ENCODE measurements at regions not wholly inside any gene's neighbourhood (a gene's known extent, or its start where the extent isn't known, plus 50 kb on each side); places are given as distances from the start of the nearest gene placed in this dataset.

DNA sequence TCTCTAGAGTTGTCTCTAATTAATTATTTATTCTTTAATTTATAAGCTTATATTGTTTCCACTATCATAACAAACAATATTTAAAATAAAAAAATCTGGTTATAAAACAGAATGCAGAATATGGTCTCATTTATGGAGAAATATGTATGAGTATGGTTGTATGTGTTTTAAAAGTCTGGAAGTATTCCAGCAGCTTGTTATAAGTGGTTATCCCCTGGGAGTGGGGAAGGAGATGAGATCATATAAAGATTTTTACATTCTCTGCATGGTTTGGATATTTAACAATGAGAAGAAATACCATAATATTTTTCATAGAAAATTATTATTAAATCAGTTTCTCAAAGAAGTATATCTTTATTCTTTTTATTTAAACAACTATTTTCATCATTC, 135.4 kb upstream of the MB21D2 start:
- TF ChIP-seq FOXP2 (optimal IDR thresholded peaks at IDR 0.05; ENCODE audit: borderline replicate concordance, extremely low read depth, extremely low read length, insufficient read depth): no peak
- TF ChIP-seq, protein P1, sequence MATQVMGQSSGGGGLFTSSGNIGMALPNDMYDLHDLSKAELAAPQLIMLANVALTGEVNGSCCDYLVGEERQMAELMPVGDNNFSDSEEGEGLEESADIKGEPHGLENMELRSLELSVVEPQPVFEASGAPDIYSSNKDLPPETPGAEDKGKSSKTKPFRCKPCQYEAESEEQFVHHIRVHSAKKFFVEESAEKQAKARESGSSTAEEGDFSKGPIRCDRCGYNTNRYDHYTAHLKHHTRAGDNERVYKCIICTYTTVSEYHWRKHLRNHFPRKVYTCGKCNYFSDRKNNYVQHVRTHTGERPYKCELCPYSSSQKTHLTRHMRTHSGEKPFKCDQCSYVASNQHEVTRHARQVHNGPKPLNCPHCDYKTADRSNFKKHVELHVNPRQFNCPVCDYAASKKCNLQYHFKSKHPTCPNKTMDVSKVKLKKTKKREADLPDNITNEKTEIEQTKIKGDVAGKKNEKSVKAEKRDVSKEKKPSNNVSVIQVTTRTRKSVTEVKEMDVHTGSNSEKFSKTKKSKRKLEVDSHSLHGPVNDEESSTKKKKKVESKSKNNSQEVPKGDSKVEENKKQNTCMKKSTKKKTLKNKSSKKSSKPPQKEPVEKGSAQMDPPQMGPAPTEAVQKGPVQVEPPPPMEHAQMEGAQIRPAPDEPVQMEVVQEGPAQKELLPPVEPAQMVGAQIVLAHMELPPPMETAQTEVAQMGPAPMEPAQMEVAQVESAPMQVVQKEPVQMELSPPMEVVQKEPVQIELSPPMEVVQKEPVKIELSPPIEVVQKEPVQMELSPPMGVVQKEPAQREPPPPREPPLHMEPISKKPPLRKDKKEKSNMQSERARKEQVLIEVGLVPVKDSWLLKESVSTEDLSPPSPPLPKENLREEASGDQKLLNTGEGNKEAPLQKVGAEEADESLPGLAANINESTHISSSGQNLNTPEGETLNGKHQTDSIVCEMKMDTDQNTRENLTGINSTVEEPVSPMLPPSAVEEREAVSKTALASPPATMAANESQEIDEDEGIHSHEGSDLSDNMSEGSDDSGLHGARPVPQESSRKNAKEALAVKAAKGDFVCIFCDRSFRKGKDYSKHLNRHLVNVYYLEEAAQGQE (IDR thresholded peaks at IDR 0.05; ENCODE audit: insufficient read depth in 1 of 2, low read depth in 2 of 2, low read length in 2 of 2): no peak
- no peak for TF ChIP-seq POLR2AphosphoS5 (IDR thresholded peaks at IDR 0.05; ENCODE audit: low read depth, low read length)
- no peak for TF ChIP-seq SIN3A (IDR thresholded peaks at IDR 0.05; ENCODE audit: borderline replicate concordance, insufficient read depth, low read length)
- TF ChIP-seq TAF1 (IDR thresholded peaks at IDR 0.05; ENCODE audit: borderline replicate concordance, insufficient read depth, low read length): no peak

DNA sequence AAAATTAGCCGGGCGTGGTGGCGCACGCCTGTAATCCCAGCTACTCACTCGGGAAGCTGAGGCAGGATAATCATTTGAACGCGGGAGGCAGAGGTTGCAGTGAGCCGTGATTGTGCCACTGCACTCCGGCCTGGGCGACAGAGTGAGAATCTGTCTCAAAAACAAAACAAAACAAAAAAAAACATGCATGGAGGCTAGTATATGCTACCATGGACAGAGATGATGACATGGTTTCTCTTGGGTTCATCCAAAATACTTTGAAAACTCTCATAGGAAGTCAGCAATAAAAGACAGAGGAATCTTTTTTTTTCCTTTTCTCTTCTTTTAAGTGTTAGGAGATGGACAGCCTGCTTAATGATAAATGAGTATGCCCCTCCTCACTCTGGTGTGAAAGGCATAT, 137.7 kb upstream of the MB21D2 start:
- no peak for TF ChIP-seq TAF1 (IDR thresholded peaks at IDR 0.05; ENCODE audit: borderline replicate concordance, insufficient read depth, low read length)
- TF ChIP-seq, protein P1 (IDR thresholded peaks at IDR 0.05; ENCODE audit: insufficient read depth in 1 of 2, low read depth in 2 of 2, low read length in 2 of 2): no peak
- no peak for TF ChIP-seq SIN3A (IDR thresholded peaks at IDR 0.05; ENCODE audit: borderline replicate concordance, insufficient read depth, low read length)
- TF ChIP-seq POLR2AphosphoS5 (IDR thresholded peaks at IDR 0.05; ENCODE audit: low read depth, low read length): no peak
- no peak for TF ChIP-seq FOXP2 (optimal IDR thresholded peaks at IDR 0.05; ENCODE audit: borderline replicate concordance, extremely low read depth, extremely low read length, insufficient read depth)

DNA sequence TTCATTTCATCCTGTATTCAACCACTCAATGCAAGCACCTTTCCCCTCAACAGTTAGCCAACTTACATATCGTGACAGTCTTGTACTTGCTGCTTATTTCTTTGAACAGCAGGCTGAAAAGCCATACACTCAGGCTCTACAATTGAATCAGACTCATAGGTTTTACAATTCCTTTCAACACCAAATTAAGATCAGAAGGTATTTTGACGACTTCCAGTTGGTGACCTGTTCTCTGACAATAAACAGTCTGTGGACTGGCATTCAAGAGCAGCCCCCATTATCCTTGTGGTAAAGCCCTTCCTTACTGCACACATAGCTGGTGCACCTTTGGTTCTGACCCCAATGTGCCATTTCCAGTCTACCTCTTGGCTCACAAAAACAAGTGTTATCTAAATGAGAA, 140.0 kb upstream of the MB21D2 start:
- TF ChIP-seq TAF1 (IDR thresholded peaks at IDR 0.05; ENCODE audit: borderline replicate concordance, insufficient read depth, low read length): no peak

DNA sequence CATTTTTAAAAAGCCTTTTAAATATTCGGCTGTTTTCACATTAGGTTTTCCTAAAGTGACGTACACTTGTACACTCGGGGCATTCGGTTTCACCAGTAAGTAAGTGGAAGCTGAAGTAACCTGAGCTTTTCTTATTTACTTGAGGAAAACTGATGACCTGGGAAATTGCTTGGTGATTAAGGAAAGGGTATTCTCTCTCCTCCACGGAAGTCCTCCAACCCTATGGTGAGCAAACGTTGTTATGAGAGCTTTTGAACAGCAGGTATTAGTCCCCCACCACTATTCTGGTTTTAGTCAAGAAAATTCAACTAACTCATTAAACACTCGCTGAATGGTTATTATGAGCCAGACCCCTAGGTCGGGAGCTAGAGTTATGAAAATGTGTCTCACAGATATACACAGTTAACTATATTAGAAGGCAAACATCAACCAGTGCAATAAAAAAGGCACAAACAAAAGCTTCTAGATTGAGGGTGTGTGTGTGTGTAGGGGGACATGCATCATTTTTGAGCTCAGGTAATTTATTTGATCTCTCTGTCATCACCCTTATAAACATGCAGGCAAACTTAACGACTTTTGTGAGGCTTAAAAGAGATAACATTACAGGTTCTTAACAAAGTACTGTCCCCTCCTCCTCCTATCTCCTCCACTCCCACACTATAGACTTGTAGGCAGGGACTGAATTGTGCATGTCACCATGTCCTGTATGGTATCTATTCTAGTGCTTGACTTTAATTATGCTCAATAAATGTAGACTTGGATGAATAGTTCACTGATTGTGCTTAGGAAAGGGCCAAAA, 143.3 kb upstream of the MB21D2 start:
- TF ChIP-seq TAF1 (IDR thresholded peaks at IDR 0.05; ENCODE audit: borderline replicate concordance, insufficient read depth, low read length) (no peak), SIN3A (IDR thresholded peaks at IDR 0.05; ENCODE audit: borderline replicate concordance, insufficient read depth, low read length) (no peak), POLR2AphosphoS5 (IDR thresholded peaks at IDR 0.05; ENCODE audit: low read depth, low read length) (no peak), FOXP2 (optimal IDR thresholded peaks at IDR 0.05; ENCODE audit: borderline replicate concordance, extremely low read depth, extremely low read length, insufficient read depth) (no peak)
- TF ChIP-seq, protein P1 (IDR thresholded peaks at IDR 0.05; ENCODE audit: insufficient read depth in 1 of 2, low read depth in 2 of 2, low read length in 2 of 2): no peak

DNA sequence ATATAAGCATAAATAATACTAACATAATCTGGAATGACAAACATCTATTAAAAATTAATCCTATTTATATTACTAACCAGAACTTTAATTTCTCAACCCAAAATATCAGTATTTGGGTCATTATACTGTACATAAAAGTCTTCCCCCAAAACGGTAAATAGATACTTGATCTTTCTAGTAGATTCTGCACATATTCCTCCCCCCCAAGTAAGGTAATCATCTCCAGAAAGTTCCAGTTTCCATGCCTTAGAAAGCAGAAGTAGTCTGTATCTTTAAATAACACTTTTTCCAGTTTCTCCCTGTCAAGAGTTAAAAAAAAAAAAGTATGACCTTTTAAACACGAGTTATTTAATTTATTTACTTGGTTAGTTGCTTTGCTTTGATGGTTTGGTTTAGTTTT, 150.7 kb upstream of the MB21D2 start:
- TF ChIP-seq POLR2AphosphoS5 (IDR thresholded peaks at IDR 0.05; ENCODE audit: low read depth, low read length): no peak
- TF ChIP-seq, protein P1 (IDR thresholded peaks at IDR 0.05; ENCODE audit: insufficient read depth in 1 of 2, low read depth in 2 of 2, low read length in 2 of 2): no peak
- no peak for TF ChIP-seq TAF1 (IDR thresholded peaks at IDR 0.05; ENCODE audit: borderline replicate concordance, insufficient read depth, low read length)
- no peak for TF ChIP-seq SIN3A (IDR thresholded peaks at IDR 0.05; ENCODE audit: borderline replicate concordance, insufficient read depth, low read length)
- TF ChIP-seq FOXP2 (optimal IDR thresholded peaks at IDR 0.05; ENCODE audit: borderline replicate concordance, extremely low read depth, extremely low read length, insufficient read depth): no peak
